PC-9 (cell line): ENCODE measurements at regions not wholly inside any gene's neighbourhood (a gene's known extent, or its start where the extent isn't known, plus 50 kb on each side); places are given as distances from the start of the nearest gene placed in this dataset.
A peak's percentile ranks its signal among the peaks of the same experiment; 100 is the strongest.

Experiments used
- BruUV-seq: library from RNA; stranded (reverse); fragments of 400-500 nt; replicated peaks from 2 replicates; lab custom pipeline; 2021; lab: Mats Ljungman, UMichigan
- CTCF ChIA-PET: fragments of 300-600 bp; sonication (Branson Sonifier 250); formaldehyde crosslinking; loops from one replicate; lab custom pipeline; 2022; ENCODE audit warnings: antibody characterized with exemption; lab: Charles Lee
- POLR2A ChIA-PET: fragments of 300-600 bp; sonication (Branson Sonifier 250); formaldehyde crosslinking; loops from one replicate; lab custom pipeline; 2022; ENCODE audit warnings: antibody characterized with exemption; ENCODE audit not compliant: unreplicated experiment; lab: Charles Lee
- DNase-seq, 2 experiments: peaks; one replicate each; pipeline versions ENCODE4 v3.0.0 to v3.0.0-alpha.2; 2015 to 2022; ENCODE audit warnings: mixed read lengths in 1 of 2
- H2AFZ ChIP-seq: fragments of 200-600 bp; sonication (generic); 2 replicates; pipeline ENCODE4 v1.8.1; 2017; ENCODE audit warnings: antibody characterized with exemption
- H3F3A ChIP-seq: fragments of 200-600 bp; sonication (generic); 2 replicates; pipeline ENCODE4 v1.8.1; 2017; ENCODE audit warnings: antibody characterized with exemption, mild to moderate bottlenecking, low read depth; ENCODE audit not compliant: insufficient read depth
- H3K27ac ChIP-seq: fragments of 200-600 bp; sonication (generic); 2 replicates; pipeline ENCODE4 v1.6.1; 2016; ENCODE audit warnings: mixed run types
- H3K27me3 ChIP-seq: fragments of 200-600 bp; sonication (generic); 2 replicates; pipeline ENCODE4 v1.6.1; 2016; ENCODE audit warnings: low read depth, mixed run types; ENCODE audit not compliant: insufficient read depth
- H3K36me3 ChIP-seq: fragments of 200-600 bp; sonication (generic); 2 replicates; pipeline ENCODE4 v1.6.1; 2016; ENCODE audit warnings: low read depth, mixed run types
- H3K4me1 ChIP-seq: fragments of 200-600 bp; sonication (generic); replicated peaks from 2 replicates; pipeline ENCODE4 v1.6.1; 2016; ENCODE audit warnings: mixed run types; ENCODE audit not compliant: insufficient read depth
- H3K4me2 ChIP-seq: fragments of 200-600 bp; sonication (generic); 2 replicates; pipeline ENCODE4 v1.6.1; 2017; ENCODE audit warnings: mixed run types
- H3K4me3 ChIP-seq: fragments of 200-600 bp; sonication (generic); 2 replicates; pipeline ENCODE4 v1.6.1; 2016; ENCODE audit warnings: mixed run types
- H3K79me2 ChIP-seq: fragments of 200-600 bp; sonication (generic); 2 replicates; pipeline ENCODE4 v1.6.1; 2017; ENCODE audit warnings: low read depth, mixed run types
- H3K9me2 ChIP-seq: fragments of 200-600 bp; sonication (generic); 2 replicates; pipeline ENCODE4 v1.8.1; 2017; ENCODE audit warnings: mild to moderate bottlenecking; ENCODE audit not compliant: insufficient read depth
- H3K9me3 ChIP-seq: fragments of 200-600 bp; sonication (generic); 2 replicates; pipeline ENCODE4 v1.8.1; 2016; ENCODE audit warnings: low read depth; ENCODE audit not compliant: insufficient read depth
- H4K20me1 ChIP-seq: fragments of 200-600 bp; sonication (generic); 2 replicates; pipeline ENCODE4 v1.8.1; 2017; ENCODE audit not compliant: insufficient read depth
- EZH2 ChIP-seq: fragments of 200-600 bp; sonication (generic); IDR thresholded peaks from 2 replicates; pipeline ENCODE4 v1.8.0; 2017; ENCODE audit warnings: antibody characterized with exemption, low read depth
- intact Hi-C: fragments of 100-400 bp; cut with micrococcal nuclease; formaldehyde crosslinking; loops from one replicate; pipeline ENCODE4 v1.10.0; 2022; ENCODE audit not compliant: unreplicated experiment
- TF ChIP-seq, protein P1 (sequence below): fragments of 200-600 bp; sonication (generic); conservative IDR thresholded peaks from 2 replicates; pipeline ENCODE4 v1.6.1; 2017; ENCODE audit warnings: mixed run types, antibody characterized with exemption, mild to moderate bottlenecking, moderate library complexity

- H3K27ac ChIP-seq: peak overlapping the region; percentile 80
- CTCF ChIA-PET: no interaction called here
These were observed 52.9 kb upstream of the NABP1 start for GRCh38 chr2:191625016-191625415.

DNA sequence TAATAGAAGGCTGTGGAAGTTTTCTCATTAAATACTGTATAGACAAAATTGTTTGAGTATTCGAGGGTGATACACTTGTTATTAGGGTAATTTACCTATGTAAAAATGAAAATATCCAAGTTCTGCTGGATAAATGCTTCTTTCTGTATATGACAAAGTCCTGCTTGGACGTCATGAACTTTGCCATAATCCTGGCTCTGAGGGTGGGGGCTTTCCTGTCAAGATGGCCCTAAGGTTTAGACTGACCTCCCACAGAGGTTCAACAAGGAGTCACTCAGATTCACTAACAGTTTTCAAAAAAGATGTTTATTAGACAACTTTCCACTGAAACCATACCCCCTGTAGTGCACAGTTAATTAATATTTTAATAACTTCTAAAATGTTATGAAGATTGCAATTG, 52.5 kb upstream of the NABP1 start:
- BruUV-seq: no TSS peak
- H3K27me3 ChIP-seq: no peaks in the 10 kb centered on the region
- no peak for DNase-seq
- CTCF ChIA-PET: no interaction called here
- peaks cover 73% of the 10 kb centered on the region for H3K4me1 ChIP-seq
- no peaks in the 10 kb centered on the region for H3K36me3 ChIP-seq
- no peaks in the 10 kb centered on the region for H4K20me1 ChIP-seq
- intact Hi-C loops: no loop called here
- H3K9me2 ChIP-seq: no peaks in the 10 kb centered on the region
- H3F3A ChIP-seq: peaks cover 50% of the 10 kb centered on the region
- no peaks in the 10 kb centered on the region for H3K9me3 ChIP-seq
- no peaks in the 10 kb centered on the region for H3K79me2 ChIP-seq
- POLR2A ChIA-PET: interaction anchor here (0.5 kb wide), 1 partner anchor 52 kb away, joined by 3 read pairs; the partner anchor contains the start of gene NABP1
- H3K27ac ChIP-seq: peak overlapping the region; percentile 80
- H3K4me2 ChIP-seq: peak overlapping the region; percentile 16; the same call in 1 of the 2 replicates
- TF ChIP-seq, protein P1, sequence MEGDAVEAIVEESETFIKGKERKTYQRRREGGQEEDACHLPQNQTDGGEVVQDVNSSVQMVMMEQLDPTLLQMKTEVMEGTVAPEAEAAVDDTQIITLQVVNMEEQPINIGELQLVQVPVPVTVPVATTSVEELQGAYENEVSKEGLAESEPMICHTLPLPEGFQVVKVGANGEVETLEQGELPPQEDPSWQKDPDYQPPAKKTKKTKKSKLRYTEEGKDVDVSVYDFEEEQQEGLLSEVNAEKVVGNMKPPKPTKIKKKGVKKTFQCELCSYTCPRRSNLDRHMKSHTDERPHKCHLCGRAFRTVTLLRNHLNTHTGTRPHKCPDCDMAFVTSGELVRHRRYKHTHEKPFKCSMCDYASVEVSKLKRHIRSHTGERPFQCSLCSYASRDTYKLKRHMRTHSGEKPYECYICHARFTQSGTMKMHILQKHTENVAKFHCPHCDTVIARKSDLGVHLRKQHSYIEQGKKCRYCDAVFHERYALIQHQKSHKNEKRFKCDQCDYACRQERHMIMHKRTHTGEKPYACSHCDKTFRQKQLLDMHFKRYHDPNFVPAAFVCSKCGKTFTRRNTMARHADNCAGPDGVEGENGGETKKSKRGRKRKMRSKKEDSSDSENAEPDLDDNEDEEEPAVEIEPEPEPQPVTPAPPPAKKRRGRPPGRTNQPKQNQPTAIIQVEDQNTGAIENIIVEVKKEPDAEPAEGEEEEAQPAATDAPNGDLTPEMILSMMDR: no peak
- no peak for TF ChIP-seq EZH2
- H3K4me3 ChIP-seq: no peak overlapping the region
- H2AFZ ChIP-seq: no peak overlapping the region

More at GRCh38 chr2:191625016-191625415, 52.9 kb upstream of the NABP1 start:
- peak overlapping the region; percentile 16; the same call in 1 of the 2 replicates for H3K4me2 ChIP-seq
- H3K79me2 ChIP-seq: no peaks in the 10 kb centered on the region
- H4K20me1 ChIP-seq: no peaks in the 10 kb centered on the region
- no peaks in the 10 kb centered on the region for H3K27me3 ChIP-seq
- H2AFZ ChIP-seq: no peak overlapping the region
- H3K4me1 ChIP-seq: peaks cover 74% of the 10 kb centered on the region
- no peak overlapping the region for H3K4me3 ChIP-seq
- no TSS peak for BruUV-seq
- intact Hi-C loops: no loop called here
- peaks cover 50% of the 10 kb centered on the region for H3F3A ChIP-seq
- no peaks in the 10 kb centered on the region for H3K9me3 ChIP-seq
- peak in 1 of 2 experiments; percentile 64 for DNase-seq
- H3K9me2 ChIP-seq: no peaks in the 10 kb centered on the region
- no peak for TF ChIP-seq EZH2
- TF ChIP-seq, protein P1: no peak
- no peaks in the 10 kb centered on the region for H3K36me3 ChIP-seq
- POLR2A ChIA-PET: interaction anchor here (0.5 kb wide), 1 partner anchor 53 kb away, joined by 3 read pairs; the partner anchor contains the start of gene NABP1

- Histone ChIP-seq H3K4me3 (no peak overlapping the region), H3K9me2 (no peaks in the 10 kb centered on the region), H3K4me1 (peaks cover 73% of the 10 kb centered on the region), H3F3A (peaks cover 43% of the 10 kb centered on the region), H3K36me3 (no peaks in the 10 kb centered on the region), H3K27ac (peak overlapping the region; percentile 80), H3K4me2 (peak overlapping the region; percentile 53), H3K79me2 (no peaks in the 10 kb centered on the region), H3K27me3 (no peaks in the 10 kb centered on the region), H2AFZ (no peak overlapping the region), H3K9me3 (no peaks in the 10 kb centered on the region), H4K20me1 (no peaks in the 10 kb centered on the region)
- intact Hi-C loops: no loop called here
- ChIA-PET POLR2A (interaction anchor here (0.6 kb wide), 1 partner anchor 57 kb away, joined by 13 read pairs; no protein-coding TSS in a partner anchor), CTCF (interaction anchor here (0.5 to 0.6 kb wide), 2 partner anchors 61 to 578 kb away, joined by 3 to 7 read pairs; no protein-coding TSS in a partner anchor)
- peak in 1 of 2 experiments; percentile 81 for DNase-seq
- TF ChIP-seq EZH2: no peak
- TF ChIP-seq, protein P1: no peak
- BruUV-seq: no TSS peak
These were observed 51.3 kb upstream of the NABP1 start for GRCh38 chr2:191626497-191627151.
